Adrenal gland (tissue), 5 donors: ENCODE measurements at regions not wholly inside any gene's neighbourhood (a gene's known extent, or its start where the extent isn't known, plus 50 kb on each side); places are given as distances from the start of the nearest gene placed in this dataset.

Source experiments
- POLR2A ChIP-seq, 2 donors: fragments of 450-650 bp; IDR thresholded peaks; one replicate each; pipeline ENCODE4 v1.6.1; 2017; ENCODE audit warnings: antibody characterized with exemption in 2 of 2, mild to moderate bottlenecking in 2 of 2, moderate library complexity in 1 of 2
- TF ChIP-seq, protein P1 (sequence below), 6 experiments: fragments of 450-650 bp in 4 of 6; fragments of 200-600 bp in 2 of 6; sonication (generic) in 1 of 6; IDR thresholded peaks; 1 replicate in 5 of 6; 2 replicates in 1 of 6; pipeline versions ENCODE4 v1.5.1 to v1.8.0; 2016 to 2021; ENCODE audit warnings: antibody characterized with exemption in 6 of 6, mild to moderate bottlenecking in 2 of 6, moderate library complexity in 1 of 6
- donor health status: DM: no; HTN: no; CAD: no.

- TF ChIP-seq POLR2A (IDR thresholded peaks at IDR 0.05): no peak
- TF ChIP-seq, protein P1, sequence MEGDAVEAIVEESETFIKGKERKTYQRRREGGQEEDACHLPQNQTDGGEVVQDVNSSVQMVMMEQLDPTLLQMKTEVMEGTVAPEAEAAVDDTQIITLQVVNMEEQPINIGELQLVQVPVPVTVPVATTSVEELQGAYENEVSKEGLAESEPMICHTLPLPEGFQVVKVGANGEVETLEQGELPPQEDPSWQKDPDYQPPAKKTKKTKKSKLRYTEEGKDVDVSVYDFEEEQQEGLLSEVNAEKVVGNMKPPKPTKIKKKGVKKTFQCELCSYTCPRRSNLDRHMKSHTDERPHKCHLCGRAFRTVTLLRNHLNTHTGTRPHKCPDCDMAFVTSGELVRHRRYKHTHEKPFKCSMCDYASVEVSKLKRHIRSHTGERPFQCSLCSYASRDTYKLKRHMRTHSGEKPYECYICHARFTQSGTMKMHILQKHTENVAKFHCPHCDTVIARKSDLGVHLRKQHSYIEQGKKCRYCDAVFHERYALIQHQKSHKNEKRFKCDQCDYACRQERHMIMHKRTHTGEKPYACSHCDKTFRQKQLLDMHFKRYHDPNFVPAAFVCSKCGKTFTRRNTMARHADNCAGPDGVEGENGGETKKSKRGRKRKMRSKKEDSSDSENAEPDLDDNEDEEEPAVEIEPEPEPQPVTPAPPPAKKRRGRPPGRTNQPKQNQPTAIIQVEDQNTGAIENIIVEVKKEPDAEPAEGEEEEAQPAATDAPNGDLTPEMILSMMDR (IDR thresholded peaks at IDR 0.05): no peak
Observed at GRCh38 chr6:122200440-122200839, 199.0 kb upstream of the HSF2 start.
